HG03521 (cell line): ENCODE measurements at regions not wholly inside any gene's neighbourhood (a gene's known extent, or its start where the extent isn't known, plus 50 kb on each side); places are given as distances from the start of the nearest gene placed in this dataset.

Source experiments
- ATAC-seq: cut with Tn5 transposase; IDR thresholded peaks from one replicate; pipeline ENCODE4 v1.9.1; 2021; ENCODE audit warnings: mild to moderate bottlenecking, moderate library complexity; ENCODE audit not compliant: unreplicated experiment

- ATAC-seq, result no peak
These were observed 72.2 kb upstream of the SHH start for GRCh38 chr7:155884225-155885166.

- no peak for ATAC-seq
These were observed 71.4 kb upstream of the SHH start for GRCh38 chr7:155883491-155884224.

- ATAC-seq, result no peak
These were observed 70.3 kb upstream of the SHH start for GRCh38 chr7:155882596-155882995.

- ATAC-seq, result no peak
These were observed 69.4 kb upstream of the SHH start for GRCh38 chr7:155881471-155882350.

- ATAC-seq, result no peak
These were observed 68.5 kb upstream of the SHH start for GRCh38 chr7:155880721-155881120.

GRCh38 chr7:155879592-155879991 lies 67.3 kb upstream of the SHH start:
- ATAC-seq, result no peak

- no peak for ATAC-seq
These were observed 66.4 kb upstream of the SHH start for GRCh38 chr7:155878674-155879073.

GRCh38 chr7:155878250-155878649 lies 66.0 kb upstream of the SHH start:
- no peak for ATAC-seq

GRCh38 chr7:155877167-155877566 lies 64.9 kb upstream of the SHH start:
- ATAC-seq, result no peak

- ATAC-seq, result no peak
These were observed 62.1 kb upstream of the SHH start for GRCh38 chr7:155874411-155874810.

GRCh38 chr7:155874010-155874409 lies 61.7 kb upstream of the SHH start:
- ATAC-seq, result no peak

GRCh38 chr7:155872678-155873369 lies 60.6 kb upstream of the SHH start:
- no peak for ATAC-seq

- no peak for ATAC-seq
These were observed 58.9 kb upstream of the SHH start for GRCh38 chr7:155871211-155871610.

- no peak for ATAC-seq
These were observed 58.3 kb upstream of the SHH start for GRCh38 chr7:155870334-155871180.

- ATAC-seq, result no peak
These were observed 57.5 kb upstream of the SHH start for GRCh38 chr7:155869784-155870076.

GRCh38 chr7:155868955-155869783 lies 56.9 kb upstream of the SHH start:
- ATAC-seq, result no peak

GRCh38 chr7:155867734-155868400 lies 55.6 kb upstream of the SHH start:
- ATAC-seq, result no peak

GRCh38 chr7:155867280-155867679 lies 55.0 kb upstream of the SHH start:
- ATAC-seq, result no peak
